Astrocyte of the spinal cord (primary cell): ENCODE measurements at regions not wholly inside any gene's neighbourhood (a gene's known extent, or its start where the extent isn't known, plus 50 kb on each side); places are given as distances from the start of the nearest gene placed in this dataset.

Source experiments
- DNase-seq: peaks from one replicate; pipeline ENCODE4 v3.0.0; 2011; ENCODE audit warnings: low read depth, low spot score
- H3K4me3 ChIP-seq: 2 replicates; pipeline ENCODE4 v1.5.1; 2011; ENCODE audit warnings: low read depth, mild to moderate bottlenecking, low read length, moderate library complexity
- CTCF ChIP-seq: IDR thresholded peaks from 2 replicates; pipeline ENCODE4 v1.5.1; 2012; ENCODE audit warnings: low read depth, mild to moderate bottlenecking, low read length, inconsistent platforms
- in situ Hi-C: cut with HindIII; loops from 2 replicates; pipeline ENCODE4 v1.10.0; 2017; ENCODE audit warnings: low sequenced_read_pairs

DNA sequence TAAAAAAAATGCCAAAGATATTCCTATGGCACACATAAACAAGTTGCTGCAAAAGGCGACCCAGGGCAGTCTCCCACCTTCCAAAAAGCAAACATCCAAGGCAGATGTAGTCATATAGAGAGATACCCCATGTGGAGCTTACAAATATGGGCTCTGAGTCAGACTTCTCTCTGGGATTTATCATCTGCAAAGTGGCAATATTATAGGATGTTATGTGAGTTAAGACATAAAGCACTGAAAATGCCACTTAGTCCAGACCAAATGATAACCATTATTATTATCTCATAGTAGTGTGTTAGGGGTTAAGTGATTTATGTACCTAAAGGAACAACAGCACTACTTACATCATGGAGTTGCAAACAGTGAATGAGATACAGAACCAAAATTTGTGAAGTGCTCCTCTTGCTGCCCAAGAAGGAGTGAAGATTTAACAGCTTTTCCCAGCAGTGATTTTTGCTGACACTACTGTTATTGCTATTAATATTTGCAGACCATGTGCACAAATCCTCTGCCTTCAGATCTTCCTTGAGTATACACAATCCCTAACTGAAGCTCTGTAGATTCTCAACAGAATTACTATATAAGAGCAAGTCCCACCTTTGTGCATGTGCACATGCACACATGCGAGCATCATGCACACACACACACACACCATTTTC lies 560.0 kb upstream of the SALL1 start:
- no peak overlapping the region for H3K4me3 ChIP-seq
- DNase-seq = peak; percentile 5
- in situ Hi-C loops = no loop called here
- TF ChIP-seq CTCF = no peak

DNA sequence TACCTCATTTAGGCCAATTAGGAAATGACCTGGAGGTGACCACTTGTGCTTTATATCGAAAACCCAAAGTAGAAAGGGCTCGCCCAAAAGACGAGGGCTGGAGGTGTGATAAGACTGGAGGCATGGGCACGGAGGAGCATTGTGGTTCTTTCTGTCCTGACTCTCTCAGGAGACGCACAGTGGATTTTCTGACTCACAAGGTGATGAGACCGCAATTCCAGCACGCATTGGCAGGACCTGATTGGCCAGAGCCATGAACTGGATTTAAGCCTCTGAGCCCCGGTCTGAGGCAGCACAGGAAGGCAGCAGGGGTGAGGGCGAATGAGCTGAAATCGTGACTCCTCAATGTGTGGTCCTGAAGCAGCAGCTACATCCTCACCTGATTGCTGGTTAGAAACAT lies 559.1 kb upstream of the SALL1 start:
- TF ChIP-seq CTCF = no peak
- DNase-seq = no peak
- in situ Hi-C loops = no loop called here
- no peak overlapping the region for H3K4me3 ChIP-seq

GRCh38 chr16:51708861-51709260 lies 557.8 kb upstream of the SALL1 start:
- DNase-seq = no peak
- no peak overlapping the region for H3K4me3 ChIP-seq
- in situ Hi-C loops = no loop called here
- no peak for TF ChIP-seq CTCF

DNA sequence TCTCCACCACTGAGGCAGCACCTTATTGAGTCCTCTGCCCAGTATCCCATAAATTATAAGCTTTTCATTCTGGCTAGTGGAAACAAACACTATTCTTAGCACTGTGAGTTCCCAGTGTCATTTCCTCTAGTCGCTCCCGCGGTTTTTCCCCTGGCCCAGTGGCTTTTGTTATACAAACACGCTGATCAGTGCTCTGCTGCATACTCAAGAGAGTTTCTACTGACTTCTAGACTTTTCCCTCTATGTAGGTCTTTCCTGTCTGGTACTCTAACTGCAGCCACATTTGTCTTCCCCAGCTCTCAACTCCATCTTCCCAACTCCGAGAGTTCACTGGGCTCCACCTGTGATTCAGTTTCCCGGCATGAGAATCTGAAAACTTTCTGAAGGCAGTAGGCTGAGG lies 556.6 kb upstream of the SALL1 start:
- no peak for TF ChIP-seq CTCF
- DNase-seq = no peak
- H3K4me3 ChIP-seq = no peak overlapping the region
- in situ Hi-C loops = no loop called here

GRCh38 chr16:51705142-51705541 lies 554.1 kb upstream of the SALL1 start:
- H3K4me3 ChIP-seq = no peak overlapping the region
- in situ Hi-C loops = no loop called here
- no peak for DNase-seq

DNA sequence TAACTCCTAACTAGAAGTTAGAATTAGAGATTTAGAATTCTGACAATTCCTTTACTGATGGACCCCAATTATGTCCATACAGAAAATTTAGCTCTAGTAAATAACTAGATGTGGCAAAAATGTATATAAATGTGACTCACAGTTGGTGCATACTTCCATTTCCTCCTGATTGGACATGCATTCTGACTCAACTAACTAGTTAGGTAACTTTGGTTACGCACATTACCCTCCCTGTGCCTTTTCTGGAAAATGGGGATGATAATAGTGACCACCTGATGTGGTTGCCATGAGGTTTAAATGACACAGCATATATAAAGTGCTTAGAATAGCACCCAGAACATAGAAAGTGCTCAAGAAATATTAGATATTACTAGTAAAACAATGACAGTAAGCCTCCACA lies 550.0 kb upstream of the SALL1 start:
- DNase-seq = no peak
- in situ Hi-C loops = no loop called here
- no peak for TF ChIP-seq CTCF

More at GRCh38 chr16:51705142-51705541, 554.1 kb upstream of the SALL1 start:
- no peak for TF ChIP-seq CTCF

More for the DNA sequence above, 550.0 kb upstream of the SALL1 start:
- no peak overlapping the region for H3K4me3 ChIP-seq
